K562 (cell line): ENCODE measurements at regions not wholly inside any gene's neighbourhood (a gene's known extent, or its start where the extent isn't known, plus 50 kb on each side); places are given as distances from the start of the nearest gene placed in this dataset.

Experiments used
- ATAC-seq: fragments of 200-7000 bp; cut with Tn5 transposase; 3 replicates; pipeline ENCODE4 v1.9.1; 2020; ENCODE audit warnings: moderate library complexity
- BruUV-seq: library from RNA; stranded (reverse); fragments of 400-500 nt; replicated peaks from 2 replicates; lab custom pipeline; 2021; lab: Mats Ljungman, UMichigan
- CTCF ChIA-PET: fragments of 300-600 bp; formaldehyde crosslinking; extraction: SDS; loops from one replicate; lab custom pipeline; 2021; ENCODE audit warnings: low intra/inter-chr PET ratio; lab: Yijun Ruan, JAX
- POLR2A ChIA-PET: fragments of 300-600, 350-650 bp; sonication (Branson Sonifier 250); formaldehyde crosslinking; extraction: SDS; loops from one replicate; lab custom pipeline; 2021; ENCODE audit warnings: antibody characterized with exemption, inconsistent platforms; lab: Yijun Ruan, JAX
- DNase-seq, 4 experiments: peaks; one replicate each; pipeline versions ENCODE4 v3.0.0 to v3.0.0-alpha.2; 2011 to 2018; ENCODE audit warnings: low spot score in 3 of 4, mixed read lengths in 3 of 4; ENCODE audit errors: extremely low read depth in 1 of 4
- FAIRE-seq: peaks from 2 replicates; lab custom pipeline; 2011; peaks lifted over from hg19 to GRCh38; lab: Jason Lieb, UNC
- H2AFZ ChIP-seq: 2 replicates; pipeline ENCODE4 v1.6.0; 2011; ENCODE audit warnings: low read depth, low read length, control low read depth, inconsistent platforms
- H3K27ac ChIP-seq: fragments of 200-600 bp; 3 replicates; pipeline ENCODE4 v1.8.0; 2011; ENCODE audit warnings: low read depth, mild to moderate bottlenecking, control low read depth, inconsistent platforms, low read length, moderate library complexity, mixed read lengths; ENCODE audit errors: extremely low read depth
- H3K27me3 ChIP-seq, 2 experiments: fragments of 300-600 bp in 1 of 2; 2 replicates in 1 of 2; 3 replicates in 1 of 2; pipeline versions ENCODE4 v1.6.0 to v1.8.0; 2011; ENCODE audit warnings: inconsistent platforms in 2 of 2, low read length in 2 of 2, mild to moderate bottlenecking in 1 of 2, mixed read lengths in 1 of 2, moderate library complexity in 1 of 2; ENCODE audit not compliant: control insufficient read depth in 2 of 2, insufficient read depth in 2 of 2
- H3K36me3 ChIP-seq: fragments of 300-600 bp; 3 replicates; pipeline ENCODE4 v1.8.0; 2011; ENCODE audit warnings: mild to moderate bottlenecking, low read length, inconsistent platforms; ENCODE audit not compliant: control insufficient read depth, insufficient read depth
- H3K4me1 ChIP-seq, 2 experiments: fragments of 200-600 bp in 1 of 2; replicated peaks in 1 of 2; 2 replicates in 1 of 2; 3 replicates in 1 of 2; pipeline versions ENCODE4 v1.5.1 to v1.8.0; 2011; ENCODE audit warnings: inconsistent platforms in 2 of 2, low read length in 2 of 2, mild to moderate bottlenecking in 1 of 2, mixed read lengths in 1 of 2, moderate library complexity in 1 of 2; ENCODE audit not compliant: control insufficient read depth in 2 of 2, insufficient read depth in 2 of 2
- H3K4me2 ChIP-seq: 2 replicates; pipeline ENCODE4 v1.6.1; 2011; ENCODE audit warnings: low read length, control low read depth, inconsistent platforms, mixed read lengths; ENCODE audit not compliant: insufficient read depth
- H3K4me3 ChIP-seq: fragments of 200-600 bp; sonication (generic), shearing (Covaris generic); 2 replicates; pipeline ENCODE4 v1.5.1; 2016; ENCODE audit warnings: control low read depth, inconsistent platforms
- H3K79me2 ChIP-seq: fragments of 200-600 bp; 3 replicates; pipeline ENCODE4 v1.8.0; 2011; ENCODE audit warnings: low read length, inconsistent platforms; ENCODE audit not compliant: control insufficient read depth, insufficient read depth
- H3K9ac ChIP-seq, 2 experiments: 2 replicates each; pipeline versions ENCODE4 v1.6.0 to v1.6.1; 2011; ENCODE audit warnings: low read depth in 2 of 2, low read length in 2 of 2, control low read depth in 1 of 2, inconsistent platforms in 1 of 2, mild to moderate bottlenecking in 1 of 2, mixed read lengths in 1 of 2; ENCODE audit not compliant: insufficient read depth in 1 of 2
- H3K9me1 ChIP-seq: one replicate; pipeline ENCODE4 v1.6.0; 2011; ENCODE audit warnings: inconsistent platforms, mild to moderate bottlenecking, low read length, moderate library complexity; ENCODE audit not compliant: control insufficient read depth, insufficient read depth
- H3K9me3 ChIP-seq: replicated peaks from 2 replicates; pipeline ENCODE4 v1.5.1; 2011; ENCODE audit warnings: low read depth, low read length, inconsistent platforms; ENCODE audit not compliant: control insufficient read depth, insufficient read depth
- H4K20me1 ChIP-seq: replicated peaks from 2 replicates; pipeline ENCODE4 v1.6.1; 2011; ENCODE audit warnings: low read length, inconsistent platforms, mixed read lengths; ENCODE audit not compliant: control insufficient read depth, insufficient read depth
- BDP1 ChIP-seq: IDR thresholded peaks from 3 replicates; pipeline ENCODE4 v1.6.1; 2011; ENCODE audit not compliant: insufficient read length, insufficient read depth
- CBX5 ChIP-seq: IDR thresholded peaks from 2 replicates; pipeline ENCODE4 v1.6.1; 2014; ENCODE audit warnings: low read depth, borderline replicate concordance
- POLR2AphosphoS2 ChIP-seq: IDR thresholded peaks from 2 replicates; pipeline ENCODE4 v1.6.1; 2012; ENCODE audit warnings: low read length, improper control_type of control experiment
- POLR2AphosphoS5 ChIP-seq: IDR thresholded peaks from 2 replicates; pipeline ENCODE4 v1.6.1; 2011; ENCODE audit warnings: mild to moderate bottlenecking, low read depth, low read length, moderate library complexity; ENCODE audit not compliant: control insufficient read depth, insufficient read depth
- PURB ChIP-seq: sonication (generic); formaldehyde crosslinking; IDR thresholded peaks from 2 replicates; pipeline ENCODE4 v1.9.0; 2021; ENCODE audit warnings: low read depth, mild to moderate bottlenecking, missing genetic modification reagents
- XRCC3 ChIP-seq: fragments of 450-650 bp; IDR thresholded peaks from 2 replicates; pipeline ENCODE4 v1.6.1; 2017; ENCODE audit warnings: mild to moderate bottlenecking, moderate library complexity
- WGBS: fragments of 100-300 bp; shearing (Covaris generic); methylation state at CpG from one replicate; pipeline ENCODE4 v1.1.6; 2016; ENCODE audit warnings: low coverage, mixed read lengths; ENCODE audit not compliant: insufficient coverage; ENCODE audit errors: missing lambda C conversion rate; 5-methylcytosine and 5-hydroxymethylcytosine counted together
- in situ Hi-C: fragments of 300-500 bp; cut with MboI; formaldehyde crosslinking; loops from 4 replicates; pipeline ENCODE4 v1.15.0; 2018; ENCODE audit warnings: inconsistent platforms, mixed read lengths
- intact Hi-C: fragments of 100-400 bp; cut with micrococcal nuclease; formaldehyde crosslinking; loops from 2 replicates; pipeline ENCODE4 v1.14.2; 2022
- TF ChIP-seq, protein P1 (sequence below), 2 experiments: fragments of 450-650 bp in 1 of 2; sonication (generic) in 1 of 2; formaldehyde crosslinking in 1 of 2; IDR thresholded peaks in 1 of 2; conservative IDR thresholded peaks in 1 of 2; 2 replicates each; pipeline versions ENCODE4 v1.6.1 to v1.8.1; 2016 to 2023; ENCODE audit warnings: mild to moderate bottlenecking in 2 of 2, moderate library complexity in 2 of 2, inconsistent platforms in 1 of 2, missing genetic modification reagents in 1 of 2
- TF ChIP-seq, protein P2 (sequence below), 2 experiments: IDR thresholded peaks; 2 replicates each; pipeline ENCODE4 v1.6.1; 2012; ENCODE audit warnings: improper control_type of control experiment in 2 of 2, low read depth in 2 of 2, low read length in 2 of 2, borderline replicate concordance in 1 of 2
- TF ChIP-seq, protein P3 (sequence below): fragments of 450-650 bp; formaldehyde crosslinking; IDR thresholded peaks from 2 replicates; pipeline ENCODE4 v1.4.0; 2022; ENCODE audit warnings: missing genetic modification characterization

DNA sequence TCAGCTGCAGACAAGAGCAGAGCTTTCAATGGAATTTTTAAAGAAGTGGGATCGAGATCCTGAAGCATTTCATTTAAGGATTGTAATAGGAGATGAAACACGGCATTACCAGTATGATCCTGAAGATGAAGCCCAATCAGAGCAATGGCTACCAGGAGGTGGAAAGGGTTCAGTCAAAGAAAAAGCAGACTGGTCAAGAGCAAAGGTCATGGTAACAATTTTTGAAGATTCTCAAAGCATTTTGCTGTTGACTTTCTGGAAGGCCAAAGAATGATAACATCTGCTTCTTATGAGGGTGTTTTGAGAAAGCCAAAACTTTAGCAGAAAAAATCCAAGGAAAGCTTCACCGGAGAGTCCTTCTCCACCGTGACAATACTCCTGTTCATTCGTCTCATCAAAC is 204.3 kb upstream of the EEA1 start:
- in situ Hi-C loops (no loop called here), intact Hi-C loops (no loop called here)
- CTCF ChIA-PET = no interaction called here
- TF ChIP-seq, protein P1, sequence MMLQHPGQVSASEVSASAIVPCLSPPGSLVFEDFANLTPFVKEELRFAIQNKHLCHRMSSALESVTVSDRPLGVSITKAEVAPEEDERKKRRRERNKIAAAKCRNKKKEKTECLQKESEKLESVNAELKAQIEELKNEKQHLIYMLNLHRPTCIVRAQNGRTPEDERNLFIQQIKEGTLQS (IDR thresholded peaks at IDR 0.05) = no peak
- TF ChIP-seq, protein P1 (CRISPR knock-in tag; conservative IDR thresholded peaks at IDR 0.05) = no peak
- Histone ChIP-seq H3K27me3 (no peaks in the 10 kb centered on the region), H3K9me1 (no peaks in the 10 kb centered on the region), H3K36me3 (no peaks in the 10 kb centered on the region), H4K20me1 (no peaks in the 10 kb centered on the region), H3K4me1 (peaks cover 0 to 14% of the 10 kb centered on the region in 2 experiments; a peak in 2 of 5 replicates), H3K4me2 (no peak overlapping the region), H3K4me3 (no peak overlapping the region), H2AFZ (peak overlapping the region; percentile 1; the same call in 1 of the 2 replicates), H3K9ac (no peak overlapping the region), H3K27ac (no peak overlapping the region), H3K79me2 (no peaks in the 10 kb centered on the region), H3K9me3 (no peaks in the 10 kb centered on the region)
- no TSS peak for BruUV-seq
- FAIRE-seq = no peak
- no peak for DNase-seq
- 60% methylated on average over 5 of the region's 5 CpGs for WGBS
- no peak for ATAC-seq
- POLR2A ChIA-PET = no interaction called here

GRCh38 chr12:93134175-93134890 is 205.2 kb upstream of the EEA1 start:
- Histone ChIP-seq H3K27me3 (no peaks in the 10 kb centered on the region), H3K9me1 (no peaks in the 10 kb centered on the region), H3K4me3 (no peak overlapping the region), H4K20me1 (no peaks in the 10 kb centered on the region), H3K27ac (no peak overlapping the region), H3K36me3 (no peaks in the 10 kb centered on the region), H3K9me3 (no peaks in the 10 kb centered on the region), H3K79me2 (no peaks in the 10 kb centered on the region), H3K4me2 (no peak overlapping the region), H2AFZ (peak overlapping the region; percentile 42; the same call in 1 of the 2 replicates), H3K9ac (no peak overlapping the region), H3K4me1 (peaks cover 0 to 14% of the 10 kb centered on the region in 2 experiments; a peak in 2 of 5 replicates)
- ChIA-PET POLR2A (no interaction called here), CTCF (no interaction called here)
- ATAC-seq (no peak), FAIRE-seq (no peak), DNase-seq (no peak)
- intact Hi-C loops (no loop called here), in situ Hi-C loops (no loop called here)
- WGBS = 72% methylated on average over 6 of the region's 6 CpGs
- no TSS peak for BruUV-seq
- TF ChIP-seq POLR2AphosphoS5 (no peak), PURB (CRISPR knock-in tag) (no peak), BDP1 (no peak), CBX5 (no peak), POLR2AphosphoS2 (no peak), XRCC3 (no peak)
- TF ChIP-seq, protein P2, sequence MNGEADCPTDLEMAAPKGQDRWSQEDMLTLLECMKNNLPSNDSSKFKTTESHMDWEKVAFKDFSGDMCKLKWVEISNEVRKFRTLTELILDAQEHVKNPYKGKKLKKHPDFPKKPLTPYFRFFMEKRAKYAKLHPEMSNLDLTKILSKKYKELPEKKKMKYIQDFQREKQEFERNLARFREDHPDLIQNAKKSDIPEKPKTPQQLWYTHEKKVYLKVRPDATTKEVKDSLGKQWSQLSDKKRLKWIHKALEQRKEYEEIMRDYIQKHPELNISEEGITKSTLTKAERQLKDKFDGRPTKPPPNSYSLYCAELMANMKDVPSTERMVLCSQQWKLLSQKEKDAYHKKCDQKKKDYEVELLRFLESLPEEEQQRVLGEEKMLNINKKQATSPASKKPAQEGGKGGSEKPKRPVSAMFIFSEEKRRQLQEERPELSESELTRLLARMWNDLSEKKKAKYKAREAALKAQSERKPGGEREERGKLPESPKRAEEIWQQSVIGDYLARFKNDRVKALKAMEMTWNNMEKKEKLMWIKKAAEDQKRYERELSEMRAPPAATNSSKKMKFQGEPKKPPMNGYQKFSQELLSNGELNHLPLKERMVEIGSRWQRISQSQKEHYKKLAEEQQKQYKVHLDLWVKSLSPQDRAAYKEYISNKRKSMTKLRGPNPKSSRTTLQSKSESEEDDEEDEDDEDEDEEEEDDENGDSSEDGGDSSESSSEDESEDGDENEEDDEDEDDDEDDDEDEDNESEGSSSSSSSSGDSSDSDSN (IDR thresholded peaks at IDR 0.05; ENCODE audit: borderline replicate concordance in 1 of 2, low read depth in 2 of 2, low read length in 2 of 2) = no peak
- TF ChIP-seq, protein P3, sequence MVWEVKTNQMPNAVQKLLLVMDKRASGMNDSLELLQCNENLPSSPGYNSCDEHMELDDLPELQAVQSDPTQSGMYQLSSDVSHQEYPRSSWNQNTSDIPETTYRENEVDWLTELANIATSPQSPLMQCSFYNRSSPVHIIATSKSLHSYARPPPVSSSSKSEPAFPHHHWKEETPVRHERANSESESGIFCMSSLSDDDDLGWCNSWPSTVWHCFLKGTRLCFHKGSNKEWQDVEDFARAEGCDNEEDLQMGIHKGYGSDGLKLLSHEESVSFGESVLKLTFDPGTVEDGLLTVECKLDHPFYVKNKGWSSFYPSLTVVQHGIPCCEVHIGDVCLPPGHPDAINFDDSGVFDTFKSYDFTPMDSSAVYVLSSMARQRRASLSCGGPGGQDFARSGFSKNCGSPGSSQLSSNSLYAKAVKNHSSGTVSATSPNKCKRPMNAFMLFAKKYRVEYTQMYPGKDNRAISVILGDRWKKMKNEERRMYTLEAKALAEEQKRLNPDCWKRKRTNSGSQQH (CRISPR knock-in tag) = no peak
